ENCODE measurements at regions not wholly inside any gene's neighbourhood (a gene's known extent, or its start where the extent isn't known, plus 50 kb on each side); places are given as distances from the start of the nearest gene placed in this dataset.

- DNase-seq (ENCODE audit: low spot score) = no peak
- intact Hi-C loops (cut with micrococcal nuclease; ENCODE audit: unreplicated experiment) = no loop called here
- BruUV-seq (replicated peaks) = no TSS peak
- POLR2A ChIA-PET = interaction anchor here (0.5 kb wide), 1 partner anchor 49 kb away, joined by 3 read pairs; no protein-coding TSS in a partner anchor
- Histone ChIP-seq H2AFZ (ENCODE audit: low read length) (no peak overlapping the region), H3K27ac (ENCODE audit: low read depth, low read length, poor library complexity, severe bottlenecking) (no peak overlapping the region), H3K9me3 (ENCODE audit: low read length) (no peaks in the 10 kb centered on the region), H3K4me3 (ENCODE audit: low read depth, low read length, poor library complexity, severe bottlenecking) (no peak overlapping the region), H3K79me2 (ENCODE audit: insufficient read depth, low read depth, low read length) (no peaks in the 10 kb centered on the region), H3K36me3 (ENCODE audit: insufficient read depth, low read length) (no peaks in the 10 kb centered on the region), H3K4me1 (ENCODE audit: insufficient read depth, low read length, poor library complexity, severe bottlenecking) (no peaks in the 10 kb centered on the region), H3K9me2 (ENCODE audit: insufficient read depth, low read length) (no peaks in the 10 kb centered on the region), H3K4me2 (ENCODE audit: low read length) (no peak overlapping the region), H4K20me1 (ENCODE audit: insufficient read depth, low read length) (no peaks in the 10 kb centered on the region)
- CTCF ChIA-PET (ENCODE audit: unreplicated experiment) = no interaction called here
- TF ChIP-seq CTCF (conservative IDR thresholded peaks at IDR 0.05; ENCODE audit: low read length) (no peak), EZH2phosphoT487 (IDR thresholded peaks at IDR 0.05; ENCODE audit: borderline replicate concordance, low read depth, low read length) (no peak)
Observed at GRCh38 chr7:13068032-13068431, 380.6 kb downstream of the ARL4A start.

- no peaks in the 10 kb centered on the region for H3K9me2 ChIP-seq (ENCODE audit: insufficient read depth, low read length)
- H3K4me1 ChIP-seq (ENCODE audit: insufficient read depth, low read length, poor library complexity, severe bottlenecking) = no peaks in the 10 kb centered on the region
- ChIA-PET CTCF (ENCODE audit: unreplicated experiment) (no interaction called here), POLR2A (interaction anchor here (0.6 kb wide), 1 partner anchor 176 kb away, joined by 3 read pairs; no protein-coding TSS in a partner anchor)
- TF ChIP-seq EZH2phosphoT487 (IDR thresholded peaks at IDR 0.05; ENCODE audit: borderline replicate concordance, low read depth, low read length) = no peak
- TF ChIP-seq CTCF (conservative IDR thresholded peaks at IDR 0.05; ENCODE audit: low read length) = no peak
- no peak for DNase-seq (ENCODE audit: low spot score)
- no peak overlapping the region for H2AFZ ChIP-seq (ENCODE audit: low read length)
- no peaks in the 10 kb centered on the region for H3K9me3 ChIP-seq (ENCODE audit: low read length)
- intact Hi-C loops (cut with micrococcal nuclease; ENCODE audit: unreplicated experiment) = no loop called here
- no peak overlapping the region for H3K27ac ChIP-seq (ENCODE audit: low read depth, low read length, poor library complexity, severe bottlenecking)
- no peaks in the 10 kb centered on the region for H3K79me2 ChIP-seq (ENCODE audit: insufficient read depth, low read depth, low read length)
- no peak overlapping the region for H3K4me3 ChIP-seq (ENCODE audit: low read depth, low read length, poor library complexity, severe bottlenecking)
- H4K20me1 ChIP-seq (ENCODE audit: insufficient read depth, low read length) = no peaks in the 10 kb centered on the region
- no peak overlapping the region for H3K4me2 ChIP-seq (ENCODE audit: low read length)
- no TSS peak for BruUV-seq (replicated peaks)
- H3K36me3 ChIP-seq (ENCODE audit: insufficient read depth, low read length) = no peaks in the 10 kb centered on the region
Observed at GRCh38 chr7:13069841-13070240, 382.4 kb downstream of the ARL4A start.

- Histone ChIP-seq H3K4me2 (ENCODE audit: low read length) (no peak overlapping the region), H3K9me3 (ENCODE audit: low read length) (no peaks in the 10 kb centered on the region), H3K79me2 (ENCODE audit: insufficient read depth, low read depth, low read length) (no peaks in the 10 kb centered on the region), H3K4me3 (ENCODE audit: low read depth, low read length, poor library complexity, severe bottlenecking) (no peak overlapping the region), H3K4me1 (ENCODE audit: insufficient read depth, low read length, poor library complexity, severe bottlenecking) (no peaks in the 10 kb centered on the region), H3K9me2 (ENCODE audit: insufficient read depth, low read length) (no peaks in the 10 kb centered on the region), H4K20me1 (ENCODE audit: insufficient read depth, low read length) (no peaks in the 10 kb centered on the region), H2AFZ (ENCODE audit: low read length) (no peak overlapping the region), H3K36me3 (ENCODE audit: insufficient read depth, low read length) (no peaks in the 10 kb centered on the region), H3K27ac (ENCODE audit: low read depth, low read length, poor library complexity, severe bottlenecking) (no peak overlapping the region)
- TF ChIP-seq EZH2phosphoT487 (IDR thresholded peaks at IDR 0.05; ENCODE audit: borderline replicate concordance, low read depth, low read length) (no peak), CTCF (conservative IDR thresholded peaks at IDR 0.05; ENCODE audit: low read length) (no peak)
- BruUV-seq (replicated peaks) = no TSS peak
- ChIA-PET POLR2A (no interaction called here), CTCF (ENCODE audit: unreplicated experiment) (no interaction called here)
- DNase-seq (ENCODE audit: low spot score) = no peak
- intact Hi-C loops (cut with micrococcal nuclease; ENCODE audit: unreplicated experiment) = no loop called here
Observed at GRCh38 chr7:13072014-13072413, 384.6 kb downstream of the ARL4A start.

Data from OCI-LY7 (cell line).